HL-60 (cell line): ENCODE measurements at regions not wholly inside any gene's neighbourhood (a gene's known extent, or its start where the extent isn't known, plus 50 kb on each side); places are given as distances from the start of the nearest gene placed in this dataset.

ENCODE experiments used
- DNase-seq, 2 experiments: peaks; one replicate each; pipeline ENCODE4 v3.0.0-alpha.2; 2010 to 2020; ENCODE audit warnings: low read depth in 1 of 2, low spot score in 1 of 2
- H3K27ac ChIP-seq: fragments of 250-450 bp; sonication (Bioruptor Pico); replicated peaks from 2 replicates; pipeline ENCODE4 v1.5.1; 2020; ENCODE audit warnings: mild to moderate bottlenecking, moderate library complexity
- H3K27me3 ChIP-seq: fragments of 250-450 bp; sonication (Bioruptor Pico); 2 replicates; pipeline ENCODE4 v1.5.1; 2021; ENCODE audit warnings: mild to moderate bottlenecking, moderate library complexity; ENCODE audit not compliant: insufficient read depth, poor library complexity, severe bottlenecking
- H3K4me3 ChIP-seq: replicated peaks from 2 replicates; pipeline ENCODE4 v1.5.1; 2011; ENCODE audit warnings: mild to moderate bottlenecking, control low read depth, low read length; ENCODE audit not compliant: insufficient read depth
- GABPA ChIP-seq: IDR thresholded peaks from 2 replicates; pipeline ENCODE4 v1.6.1; 2012; ENCODE audit warnings: low read depth
- POLR2AphosphoS5 ChIP-seq: IDR thresholded peaks from 2 replicates; pipeline ENCODE4 v1.6.1; 2012; ENCODE audit warnings: low read depth
- SPI1 ChIP-seq: IDR thresholded peaks from 2 replicates; pipeline ENCODE4 v1.6.1; 2012; ENCODE audit warnings: low read depth, mild to moderate bottlenecking, borderline replicate concordance
- TF ChIP-seq, protein P1 (sequence below): IDR thresholded peaks from 2 replicates; pipeline ENCODE4 v1.6.1; 2012; ENCODE audit warnings: low read depth; ENCODE audit not compliant: insufficient replicate concordance
- TF ChIP-seq, protein P2 (sequence below): IDR thresholded peaks from one replicate; pipeline ENCODE4 v1.5.1; 2011; ENCODE audit warnings: low read length, control low read depth, inconsistent platforms; ENCODE audit not compliant: insufficient read depth

DNA sequence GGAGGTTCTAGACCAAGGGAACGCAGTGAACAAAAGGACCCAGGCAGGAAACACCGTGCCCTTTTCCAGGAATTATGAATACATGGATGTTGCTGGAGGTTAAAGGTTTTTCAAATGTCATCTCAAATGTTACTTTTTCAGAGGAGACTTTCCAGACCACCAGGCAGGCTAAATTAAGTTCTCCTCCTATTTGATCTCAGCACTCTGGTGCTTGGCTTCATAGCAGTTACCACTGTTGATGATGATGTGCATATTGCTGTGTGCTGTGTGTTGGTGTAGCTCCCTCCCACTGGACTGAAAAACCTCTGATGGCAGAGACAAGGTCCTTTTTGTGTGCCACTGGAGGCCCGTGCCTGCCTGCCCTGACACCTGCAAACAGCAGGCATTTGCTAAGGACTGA is 137.3 kb upstream of the PTPRM start:
- H3K4me3 ChIP-seq: no peak overlapping the region
- TF ChIP-seq, protein P1, sequence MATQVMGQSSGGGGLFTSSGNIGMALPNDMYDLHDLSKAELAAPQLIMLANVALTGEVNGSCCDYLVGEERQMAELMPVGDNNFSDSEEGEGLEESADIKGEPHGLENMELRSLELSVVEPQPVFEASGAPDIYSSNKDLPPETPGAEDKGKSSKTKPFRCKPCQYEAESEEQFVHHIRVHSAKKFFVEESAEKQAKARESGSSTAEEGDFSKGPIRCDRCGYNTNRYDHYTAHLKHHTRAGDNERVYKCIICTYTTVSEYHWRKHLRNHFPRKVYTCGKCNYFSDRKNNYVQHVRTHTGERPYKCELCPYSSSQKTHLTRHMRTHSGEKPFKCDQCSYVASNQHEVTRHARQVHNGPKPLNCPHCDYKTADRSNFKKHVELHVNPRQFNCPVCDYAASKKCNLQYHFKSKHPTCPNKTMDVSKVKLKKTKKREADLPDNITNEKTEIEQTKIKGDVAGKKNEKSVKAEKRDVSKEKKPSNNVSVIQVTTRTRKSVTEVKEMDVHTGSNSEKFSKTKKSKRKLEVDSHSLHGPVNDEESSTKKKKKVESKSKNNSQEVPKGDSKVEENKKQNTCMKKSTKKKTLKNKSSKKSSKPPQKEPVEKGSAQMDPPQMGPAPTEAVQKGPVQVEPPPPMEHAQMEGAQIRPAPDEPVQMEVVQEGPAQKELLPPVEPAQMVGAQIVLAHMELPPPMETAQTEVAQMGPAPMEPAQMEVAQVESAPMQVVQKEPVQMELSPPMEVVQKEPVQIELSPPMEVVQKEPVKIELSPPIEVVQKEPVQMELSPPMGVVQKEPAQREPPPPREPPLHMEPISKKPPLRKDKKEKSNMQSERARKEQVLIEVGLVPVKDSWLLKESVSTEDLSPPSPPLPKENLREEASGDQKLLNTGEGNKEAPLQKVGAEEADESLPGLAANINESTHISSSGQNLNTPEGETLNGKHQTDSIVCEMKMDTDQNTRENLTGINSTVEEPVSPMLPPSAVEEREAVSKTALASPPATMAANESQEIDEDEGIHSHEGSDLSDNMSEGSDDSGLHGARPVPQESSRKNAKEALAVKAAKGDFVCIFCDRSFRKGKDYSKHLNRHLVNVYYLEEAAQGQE: no peak
- TF ChIP-seq POLR2AphosphoS5 (no peak), SPI1 (no peak), GABPA (no peak)
- TF ChIP-seq, protein P2, sequence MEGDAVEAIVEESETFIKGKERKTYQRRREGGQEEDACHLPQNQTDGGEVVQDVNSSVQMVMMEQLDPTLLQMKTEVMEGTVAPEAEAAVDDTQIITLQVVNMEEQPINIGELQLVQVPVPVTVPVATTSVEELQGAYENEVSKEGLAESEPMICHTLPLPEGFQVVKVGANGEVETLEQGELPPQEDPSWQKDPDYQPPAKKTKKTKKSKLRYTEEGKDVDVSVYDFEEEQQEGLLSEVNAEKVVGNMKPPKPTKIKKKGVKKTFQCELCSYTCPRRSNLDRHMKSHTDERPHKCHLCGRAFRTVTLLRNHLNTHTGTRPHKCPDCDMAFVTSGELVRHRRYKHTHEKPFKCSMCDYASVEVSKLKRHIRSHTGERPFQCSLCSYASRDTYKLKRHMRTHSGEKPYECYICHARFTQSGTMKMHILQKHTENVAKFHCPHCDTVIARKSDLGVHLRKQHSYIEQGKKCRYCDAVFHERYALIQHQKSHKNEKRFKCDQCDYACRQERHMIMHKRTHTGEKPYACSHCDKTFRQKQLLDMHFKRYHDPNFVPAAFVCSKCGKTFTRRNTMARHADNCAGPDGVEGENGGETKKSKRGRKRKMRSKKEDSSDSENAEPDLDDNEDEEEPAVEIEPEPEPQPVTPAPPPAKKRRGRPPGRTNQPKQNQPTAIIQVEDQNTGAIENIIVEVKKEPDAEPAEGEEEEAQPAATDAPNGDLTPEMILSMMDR: no peak
- H3K27me3 ChIP-seq: no peaks in the 10 kb centered on the region
- H3K27ac ChIP-seq: no peak overlapping the region
- DNase-seq: no peak

DNA sequence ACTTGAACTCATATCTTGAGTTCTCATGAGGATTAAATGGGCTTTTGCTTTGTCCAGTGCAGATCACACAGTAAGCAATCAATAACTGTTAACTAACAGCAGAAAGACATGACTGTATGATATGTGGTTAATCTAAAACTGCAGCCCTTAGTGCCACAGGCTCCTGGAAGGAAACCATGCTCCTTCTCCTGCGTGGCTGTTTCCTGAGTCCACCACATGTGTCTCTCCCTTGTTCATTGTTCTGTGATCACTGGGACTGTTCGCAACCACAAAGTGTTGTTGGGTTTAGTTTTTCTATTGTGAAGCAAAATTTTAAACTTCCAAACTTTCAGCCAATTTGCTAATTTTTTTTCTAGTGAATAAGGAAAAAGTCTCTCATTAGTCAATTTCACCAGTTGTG is 130.9 kb upstream of the PTPRM start:
- no peak overlapping the region for H3K4me3 ChIP-seq
- H3K27ac ChIP-seq: no peak overlapping the region
- TF ChIP-seq GABPA (no peak), SPI1 (no peak), POLR2AphosphoS5 (no peak)
- TF ChIP-seq, protein P2: no peak
- TF ChIP-seq, protein P1: no peak
- DNase-seq: no peak
- no peaks in the 10 kb centered on the region for H3K27me3 ChIP-seq

DNA sequence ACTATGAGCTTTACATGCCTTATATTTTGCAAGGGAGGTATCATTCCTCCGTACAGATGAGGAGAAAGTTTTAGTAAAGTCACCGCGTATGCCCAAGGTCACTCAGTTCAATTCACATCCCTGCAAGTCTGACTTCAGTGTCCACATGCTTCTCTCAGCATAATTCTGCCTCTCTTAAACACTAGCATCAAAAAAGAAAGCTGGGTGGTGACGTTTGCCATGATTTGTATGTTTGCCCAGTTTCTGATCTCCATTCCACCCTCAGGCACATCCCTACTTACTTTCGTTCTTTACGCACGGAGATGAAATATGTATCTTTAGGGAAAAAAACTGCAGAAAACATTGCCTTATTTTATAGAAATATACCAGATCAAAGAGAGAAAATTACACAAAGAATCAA is 129.2 kb upstream of the PTPRM start:
- H3K27ac ChIP-seq: no peak overlapping the region
- H3K4me3 ChIP-seq: no peak overlapping the region
- TF ChIP-seq, protein P1: no peak
- no peak for TF ChIP-seq SPI1
- no peak for TF ChIP-seq POLR2AphosphoS5
- TF ChIP-seq GABPA: no peak
- TF ChIP-seq, protein P2: no peak
- no peak for DNase-seq
- H3K27me3 ChIP-seq: no peaks in the 10 kb centered on the region
